Ishikawa (cell line): ENCODE measurements at regions not wholly inside any gene's neighbourhood (a gene's known extent, or its start where the extent isn't known, plus 50 kb on each side); places are given as distances from the start of the nearest gene placed in this dataset.

Experiments used
- CEBPB ChIP-seq: IDR thresholded peaks from 2 replicates; pipeline ENCODE4 v1.6.1; 2012
- CREB1 ChIP-seq: IDR thresholded peaks from 2 replicates; pipeline ENCODE4 v1.6.1; 2012; ENCODE audit warnings: low read depth
- EGR1 ChIP-seq: IDR thresholded peaks from 2 replicates; pipeline ENCODE4 v1.6.1; 2012
- EP300 ChIP-seq: IDR thresholded peaks from 2 replicates; pipeline ENCODE4 v1.6.1; 2012; ENCODE audit warnings: borderline replicate concordance
- FOXM1 ChIP-seq: IDR thresholded peaks from 2 replicates; pipeline ENCODE4 v1.6.1; 2012; ENCODE audit warnings: low read depth, borderline replicate concordance
- NFIC ChIP-seq: IDR thresholded peaks from 2 replicates; pipeline ENCODE4 v1.6.1; 2012
- RAD21 ChIP-seq: IDR thresholded peaks from 2 replicates; pipeline ENCODE4 v1.6.1; 2012; ENCODE audit warnings: low read depth
- TAF1 ChIP-seq: IDR thresholded peaks from 2 replicates; pipeline ENCODE4 v1.6.1; 2012; ENCODE audit warnings: low read depth, mild to moderate bottlenecking
- TCF12 ChIP-seq: IDR thresholded peaks from 2 replicates; pipeline ENCODE4 v1.6.1; 2012; ENCODE audit warnings: low read depth
- TEAD4 ChIP-seq: IDR thresholded peaks from 2 replicates; pipeline ENCODE4 v1.6.1; 2012
- YY1 ChIP-seq: IDR thresholded peaks from 2 replicates; pipeline ENCODE4 v1.6.1; 2012; ENCODE audit warnings: low read depth
- ZBTB7A ChIP-seq: IDR thresholded peaks from 2 replicates; pipeline ENCODE4 v1.6.1; 2012; ENCODE audit warnings: low read depth
- TF ChIP-seq, protein P1 (sequence below): IDR thresholded peaks from 2 replicates; pipeline ENCODE4 v1.6.1; 2012
- TF ChIP-seq, protein P2 (sequence below): IDR thresholded peaks from 2 replicates; pipeline ENCODE4 v1.6.1; 2012
- TF ChIP-seq, protein P3 (sequence below): IDR thresholded peaks from 2 replicates; pipeline ENCODE4 v1.6.1; 2012; ENCODE audit warnings: low read depth, mild to moderate bottlenecking

DNA sequence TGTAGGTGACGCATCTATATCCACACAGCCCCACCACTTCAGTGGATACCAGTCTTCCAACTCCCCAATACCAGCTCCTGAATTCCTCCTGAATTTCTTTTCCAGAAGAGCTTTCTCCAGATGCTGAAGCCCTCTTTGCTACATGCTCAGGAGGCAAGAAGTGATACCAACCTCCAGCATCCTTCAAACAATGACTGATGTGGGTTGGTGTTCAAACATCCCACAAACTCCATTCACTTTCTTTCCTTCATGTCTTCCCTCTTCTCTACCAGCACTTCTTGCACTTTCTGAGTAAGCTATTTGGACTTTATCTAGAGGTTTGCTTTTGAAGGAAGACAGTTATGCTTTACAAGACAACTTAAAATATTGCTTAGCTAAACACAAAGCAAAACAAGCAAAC lies 179.9 kb upstream of the RORB start:
- no peak for TF ChIP-seq ZBTB7A
- TF ChIP-seq CEBPB = no peak
- TF ChIP-seq, protein P1, sequence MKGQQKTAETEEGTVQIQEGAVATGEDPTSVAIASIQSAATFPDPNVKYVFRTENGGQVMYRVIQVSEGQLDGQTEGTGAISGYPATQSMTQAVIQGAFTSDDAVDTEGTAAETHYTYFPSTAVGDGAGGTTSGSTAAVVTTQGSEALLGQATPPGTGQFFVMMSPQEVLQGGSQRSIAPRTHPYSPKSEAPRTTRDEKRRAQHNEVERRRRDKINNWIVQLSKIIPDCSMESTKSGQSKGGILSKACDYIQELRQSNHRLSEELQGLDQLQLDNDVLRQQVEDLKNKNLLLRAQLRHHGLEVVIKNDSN = no peak
- TF ChIP-seq TAF1 = no peak
- no peak for TF ChIP-seq EGR1
- TF ChIP-seq CREB1 = no peak
- TF ChIP-seq YY1 = no peak
- TF ChIP-seq RAD21 = no peak
- TF ChIP-seq NFIC = no peak
- TF ChIP-seq TEAD4 = no peak
- TF ChIP-seq, protein P2, sequence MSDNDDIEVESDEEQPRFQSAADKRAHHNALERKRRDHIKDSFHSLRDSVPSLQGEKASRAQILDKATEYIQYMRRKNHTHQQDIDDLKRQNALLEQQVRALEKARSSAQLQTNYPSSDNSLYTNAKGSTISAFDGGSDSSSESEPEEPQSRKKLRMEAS = no peak
- TF ChIP-seq, protein P3, sequence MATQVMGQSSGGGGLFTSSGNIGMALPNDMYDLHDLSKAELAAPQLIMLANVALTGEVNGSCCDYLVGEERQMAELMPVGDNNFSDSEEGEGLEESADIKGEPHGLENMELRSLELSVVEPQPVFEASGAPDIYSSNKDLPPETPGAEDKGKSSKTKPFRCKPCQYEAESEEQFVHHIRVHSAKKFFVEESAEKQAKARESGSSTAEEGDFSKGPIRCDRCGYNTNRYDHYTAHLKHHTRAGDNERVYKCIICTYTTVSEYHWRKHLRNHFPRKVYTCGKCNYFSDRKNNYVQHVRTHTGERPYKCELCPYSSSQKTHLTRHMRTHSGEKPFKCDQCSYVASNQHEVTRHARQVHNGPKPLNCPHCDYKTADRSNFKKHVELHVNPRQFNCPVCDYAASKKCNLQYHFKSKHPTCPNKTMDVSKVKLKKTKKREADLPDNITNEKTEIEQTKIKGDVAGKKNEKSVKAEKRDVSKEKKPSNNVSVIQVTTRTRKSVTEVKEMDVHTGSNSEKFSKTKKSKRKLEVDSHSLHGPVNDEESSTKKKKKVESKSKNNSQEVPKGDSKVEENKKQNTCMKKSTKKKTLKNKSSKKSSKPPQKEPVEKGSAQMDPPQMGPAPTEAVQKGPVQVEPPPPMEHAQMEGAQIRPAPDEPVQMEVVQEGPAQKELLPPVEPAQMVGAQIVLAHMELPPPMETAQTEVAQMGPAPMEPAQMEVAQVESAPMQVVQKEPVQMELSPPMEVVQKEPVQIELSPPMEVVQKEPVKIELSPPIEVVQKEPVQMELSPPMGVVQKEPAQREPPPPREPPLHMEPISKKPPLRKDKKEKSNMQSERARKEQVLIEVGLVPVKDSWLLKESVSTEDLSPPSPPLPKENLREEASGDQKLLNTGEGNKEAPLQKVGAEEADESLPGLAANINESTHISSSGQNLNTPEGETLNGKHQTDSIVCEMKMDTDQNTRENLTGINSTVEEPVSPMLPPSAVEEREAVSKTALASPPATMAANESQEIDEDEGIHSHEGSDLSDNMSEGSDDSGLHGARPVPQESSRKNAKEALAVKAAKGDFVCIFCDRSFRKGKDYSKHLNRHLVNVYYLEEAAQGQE = no peak

DNA sequence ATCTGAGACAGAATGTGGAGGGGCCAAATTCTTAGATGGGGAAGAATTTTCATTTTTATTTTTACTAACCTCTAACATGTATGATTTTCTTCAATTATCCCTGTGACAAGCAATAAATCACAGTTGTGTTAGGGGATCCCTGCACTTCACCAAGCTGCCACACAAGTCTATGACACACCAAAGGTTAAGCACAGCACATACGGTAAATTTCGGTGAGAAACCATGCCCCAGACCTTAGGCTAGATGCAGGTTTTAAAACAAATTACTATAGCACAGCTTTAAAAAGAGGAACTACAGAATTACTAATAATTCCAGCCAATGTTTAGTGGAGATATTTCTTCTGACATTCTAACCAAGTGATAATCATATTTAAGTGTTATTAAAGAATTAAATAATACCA lies 175.7 kb upstream of the RORB start:
- TF ChIP-seq CREB1 (no peak), ZBTB7A (no peak), RAD21 (no peak), NFIC (no peak), EGR1 (no peak), FOXM1 (no peak), EP300 (no peak), CEBPB (no peak), TAF1 (no peak), YY1 (no peak), TCF12 (no peak), TEAD4 (no peak)
- TF ChIP-seq, protein P2 = no peak
- TF ChIP-seq, protein P3 = no peak
- TF ChIP-seq, protein P1 = no peak

DNA sequence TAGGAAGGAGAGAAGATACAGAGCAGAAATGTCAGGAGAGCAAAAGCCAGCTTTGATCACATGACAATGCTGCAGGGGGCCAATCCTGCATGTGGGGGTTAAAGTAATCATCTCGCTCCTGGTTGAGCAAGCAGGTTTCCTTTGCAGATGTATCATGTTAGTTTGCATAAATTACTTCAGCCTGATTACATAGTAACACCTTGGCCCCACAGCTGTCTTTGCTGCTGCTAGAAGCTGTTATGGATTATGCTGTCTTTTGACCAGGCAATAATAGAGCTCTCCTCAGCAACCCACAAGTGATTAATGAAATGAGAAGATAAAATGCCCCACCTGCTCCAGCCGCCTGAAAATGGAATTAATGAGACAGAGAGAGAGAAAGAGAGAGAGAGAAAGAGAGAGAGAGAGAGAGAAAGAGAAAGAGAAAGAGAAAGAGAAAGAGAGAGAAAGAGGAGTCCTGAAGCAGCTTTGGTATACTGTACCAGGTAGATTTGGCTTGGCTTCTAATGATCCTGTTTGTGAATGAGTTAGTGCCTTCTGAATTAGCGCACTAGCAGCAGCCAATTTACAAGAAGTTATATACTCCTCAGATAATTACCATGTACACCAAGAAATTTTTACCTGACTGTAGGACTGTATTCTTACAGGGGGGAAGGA lies 174.3 kb upstream of the RORB start:
- no peak for TF ChIP-seq ZBTB7A
- no peak for TF ChIP-seq FOXM1
- no peak for TF ChIP-seq NFIC
- no peak for TF ChIP-seq TCF12
- TF ChIP-seq EP300 = no peak
- TF ChIP-seq EGR1 = no peak
- TF ChIP-seq CREB1 = no peak
- TF ChIP-seq CEBPB = no peak
- TF ChIP-seq TEAD4 = no peak

DNA sequence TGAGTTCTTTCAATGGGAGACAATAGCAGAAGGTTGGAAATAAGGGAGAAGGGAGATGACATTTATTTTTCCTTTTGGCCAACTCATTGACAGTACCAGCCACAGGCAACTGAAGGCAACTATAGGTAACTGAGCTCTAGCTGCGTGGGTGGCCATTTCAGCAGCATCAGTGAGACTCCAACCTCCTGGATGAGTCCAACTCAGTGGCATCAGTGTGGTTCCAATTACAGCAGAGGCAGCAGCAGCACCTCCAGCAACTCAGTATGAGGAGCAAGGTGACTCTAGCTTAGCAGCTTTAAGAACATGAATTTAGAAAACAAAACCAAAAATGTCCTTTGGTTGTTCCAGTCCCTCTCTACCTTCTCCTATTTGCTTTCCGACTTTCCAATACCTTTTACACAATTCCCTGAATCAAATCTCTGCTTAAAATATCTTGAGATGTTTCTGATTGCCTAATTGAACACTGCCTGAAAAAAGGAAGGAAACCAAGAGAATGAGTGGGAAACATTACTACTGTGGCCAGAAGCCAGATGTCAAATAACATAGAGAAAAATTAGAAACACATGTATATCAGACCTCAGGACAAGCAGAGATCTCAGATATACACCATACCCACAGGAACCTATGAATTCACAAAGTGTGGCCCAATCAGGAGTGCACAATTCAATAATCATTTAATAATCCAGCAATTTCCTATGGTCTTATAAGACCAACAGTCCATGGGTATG lies 166.5 kb upstream of the RORB start:
- TF ChIP-seq ZBTB7A (no peak), CREB1 (no peak), FOXM1 (no peak), TEAD4 (no peak), EGR1 (no peak), EP300 (no peak), YY1 (no peak), CEBPB (no peak)
- TF ChIP-seq, protein P3 = no peak
- TF ChIP-seq, protein P1 = no peak
